Parathyroid adenoma (tissue), 2 donors: ENCODE measurements at regions not wholly inside any gene's neighbourhood (a gene's known extent, or its start where the extent isn't known, plus 50 kb on each side); places are given as distances from the start of the nearest gene placed in this dataset.

Experiments used
- H2AFZ ChIP-seq: fragments of 300-600 bp; sonication (generic); one replicate; pipeline ENCODE4 v1.7.0; 2017; ENCODE audit warnings: antibody characterized with exemption, mild to moderate bottlenecking
- H3K27ac ChIP-seq: fragments of 300-600 bp; sonication (generic); one replicate; pipeline ENCODE4 v1.7.0; 2017
- H3K27me3 ChIP-seq: fragments of 300-600 bp; sonication (generic); one replicate; pipeline ENCODE4 v1.7.0; 2017; ENCODE audit warnings: low read length; ENCODE audit not compliant: control insufficient read depth, insufficient read depth
- H3K36me3 ChIP-seq: fragments of 300-600 bp; sonication (generic); one replicate; pipeline ENCODE4 v1.7.0; 2017; ENCODE audit warnings: low read length; ENCODE audit not compliant: control insufficient read depth, insufficient read depth
- H3K4me1 ChIP-seq: fragments of 300-600 bp; sonication (generic); one replicate; pipeline ENCODE4 v1.7.0; 2017; ENCODE audit warnings: control low read depth
- H3K4me2 ChIP-seq: fragments of 300-600 bp; sonication (generic); one replicate; pipeline ENCODE4 v1.7.0; 2017; ENCODE audit warnings: low read length
- H3K4me3 ChIP-seq: fragments of 300-600 bp; sonication (generic); one replicate; pipeline ENCODE4 v1.7.0; 2017; ENCODE audit warnings: low read depth, low read length
- H3K79me2 ChIP-seq: fragments of 300-600 bp; sonication (generic); one replicate; pipeline ENCODE4 v1.7.0; 2017; ENCODE audit warnings: control low read depth
- H3K9ac ChIP-seq: fragments of 300-600 bp; sonication (generic); one replicate; pipeline ENCODE4 v1.7.0; 2017; ENCODE audit warnings: mild to moderate bottlenecking
- H3K9me3 ChIP-seq: fragments of 300-600 bp; sonication (generic); one replicate; pipeline ENCODE4 v1.7.0; 2017; ENCODE audit warnings: low read length; ENCODE audit not compliant: control insufficient read depth
- TF ChIP-seq, protein P1 (sequence below): fragments of 300-600 bp; sonication (generic); IDR thresholded peaks from one replicate; pipeline ENCODE4 v1.7.0; 2017; ENCODE audit warnings: antibody characterized with exemption, mild to moderate bottlenecking
- donor health status: primary hyperparathyroidism.

DNA sequence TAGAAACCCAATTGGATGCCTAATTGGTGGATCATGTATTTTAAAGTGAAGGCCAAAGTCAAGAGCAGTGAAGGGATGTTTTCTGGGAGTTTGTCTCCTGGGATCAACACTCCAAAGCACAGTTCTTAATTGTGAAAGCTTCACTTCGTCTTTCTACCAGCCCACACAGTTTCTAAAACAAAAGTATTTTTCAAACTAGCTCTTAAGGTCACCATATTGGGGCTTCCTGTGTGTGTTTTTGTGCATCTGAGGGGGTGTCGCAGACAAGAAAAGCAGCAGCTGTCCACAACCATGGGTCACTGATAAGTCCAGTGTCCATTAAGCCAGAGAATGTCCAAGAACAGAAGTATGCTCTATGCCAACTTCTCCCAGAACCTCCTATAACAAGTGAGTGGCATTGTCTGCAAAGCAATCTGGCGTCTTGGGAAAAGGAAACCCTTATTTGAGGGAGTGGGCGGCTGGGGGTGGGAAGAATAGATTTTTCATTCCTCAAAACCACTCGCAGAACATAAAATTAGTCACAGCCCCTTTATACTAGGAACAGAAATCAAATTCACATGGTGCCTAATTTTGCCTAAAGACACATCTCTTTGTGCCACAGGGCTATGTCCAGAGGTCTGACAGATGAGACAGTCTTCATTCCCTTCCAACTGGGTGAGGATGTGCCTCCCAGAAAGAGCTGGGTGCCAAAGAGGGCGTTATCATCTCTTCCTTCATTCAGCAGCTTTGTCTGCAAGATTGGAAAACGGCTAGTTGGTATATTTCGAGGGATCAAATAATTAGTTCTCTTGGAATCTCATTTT lies 610.4 kb downstream of the BCOR start:
- Histone ChIP-seq H3K4me3 (no peak overlapping the region), H3K9ac (no peak overlapping the region), H3K27ac (no peak overlapping the region), H2AFZ (no peak overlapping the region), H3K79me2 (no peaks in the 10 kb centered on the region), H3K27me3 (no peaks in the 10 kb centered on the region), H3K4me2 (no peak overlapping the region), H3K4me1 (no peaks in the 10 kb centered on the region), H3K36me3 (no peaks in the 10 kb centered on the region), H3K9me3 (no peaks in the 10 kb centered on the region)
- TF ChIP-seq, protein P1, sequence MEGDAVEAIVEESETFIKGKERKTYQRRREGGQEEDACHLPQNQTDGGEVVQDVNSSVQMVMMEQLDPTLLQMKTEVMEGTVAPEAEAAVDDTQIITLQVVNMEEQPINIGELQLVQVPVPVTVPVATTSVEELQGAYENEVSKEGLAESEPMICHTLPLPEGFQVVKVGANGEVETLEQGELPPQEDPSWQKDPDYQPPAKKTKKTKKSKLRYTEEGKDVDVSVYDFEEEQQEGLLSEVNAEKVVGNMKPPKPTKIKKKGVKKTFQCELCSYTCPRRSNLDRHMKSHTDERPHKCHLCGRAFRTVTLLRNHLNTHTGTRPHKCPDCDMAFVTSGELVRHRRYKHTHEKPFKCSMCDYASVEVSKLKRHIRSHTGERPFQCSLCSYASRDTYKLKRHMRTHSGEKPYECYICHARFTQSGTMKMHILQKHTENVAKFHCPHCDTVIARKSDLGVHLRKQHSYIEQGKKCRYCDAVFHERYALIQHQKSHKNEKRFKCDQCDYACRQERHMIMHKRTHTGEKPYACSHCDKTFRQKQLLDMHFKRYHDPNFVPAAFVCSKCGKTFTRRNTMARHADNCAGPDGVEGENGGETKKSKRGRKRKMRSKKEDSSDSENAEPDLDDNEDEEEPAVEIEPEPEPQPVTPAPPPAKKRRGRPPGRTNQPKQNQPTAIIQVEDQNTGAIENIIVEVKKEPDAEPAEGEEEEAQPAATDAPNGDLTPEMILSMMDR, result no peak

DNA sequence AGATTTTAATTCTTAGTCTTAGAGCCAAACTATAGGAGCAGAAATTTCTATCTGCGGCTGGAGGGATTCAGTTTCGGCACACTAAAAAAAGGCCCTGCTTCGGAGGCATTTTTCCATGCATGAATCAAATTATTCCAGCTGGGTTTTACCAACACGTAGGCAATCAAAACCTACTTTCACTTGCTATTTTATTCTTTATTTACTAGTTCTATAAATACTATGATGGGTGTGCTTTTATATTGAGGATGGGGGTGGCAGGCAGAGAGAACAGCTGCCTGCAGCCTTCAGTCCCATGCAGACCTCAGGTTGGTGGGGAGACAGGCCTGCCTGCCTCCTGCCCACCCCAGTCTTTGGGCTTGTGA lies 609.8 kb downstream of the BCOR start:
- no peaks in the 10 kb centered on the region for H3K79me2 ChIP-seq
- no peak overlapping the region for H3K4me3 ChIP-seq
- TF ChIP-seq, protein P1, result no peak
- no peaks in the 10 kb centered on the region for H3K36me3 ChIP-seq
- H3K9ac ChIP-seq, result no peak overlapping the region
- H2AFZ ChIP-seq, result no peak overlapping the region
- no peak overlapping the region for H3K4me2 ChIP-seq
- H3K4me1 ChIP-seq, result no peaks in the 10 kb centered on the region
- H3K27me3 ChIP-seq, result no peaks in the 10 kb centered on the region
- no peaks in the 10 kb centered on the region for H3K9me3 ChIP-seq
- H3K27ac ChIP-seq, result no peak overlapping the region

DNA sequence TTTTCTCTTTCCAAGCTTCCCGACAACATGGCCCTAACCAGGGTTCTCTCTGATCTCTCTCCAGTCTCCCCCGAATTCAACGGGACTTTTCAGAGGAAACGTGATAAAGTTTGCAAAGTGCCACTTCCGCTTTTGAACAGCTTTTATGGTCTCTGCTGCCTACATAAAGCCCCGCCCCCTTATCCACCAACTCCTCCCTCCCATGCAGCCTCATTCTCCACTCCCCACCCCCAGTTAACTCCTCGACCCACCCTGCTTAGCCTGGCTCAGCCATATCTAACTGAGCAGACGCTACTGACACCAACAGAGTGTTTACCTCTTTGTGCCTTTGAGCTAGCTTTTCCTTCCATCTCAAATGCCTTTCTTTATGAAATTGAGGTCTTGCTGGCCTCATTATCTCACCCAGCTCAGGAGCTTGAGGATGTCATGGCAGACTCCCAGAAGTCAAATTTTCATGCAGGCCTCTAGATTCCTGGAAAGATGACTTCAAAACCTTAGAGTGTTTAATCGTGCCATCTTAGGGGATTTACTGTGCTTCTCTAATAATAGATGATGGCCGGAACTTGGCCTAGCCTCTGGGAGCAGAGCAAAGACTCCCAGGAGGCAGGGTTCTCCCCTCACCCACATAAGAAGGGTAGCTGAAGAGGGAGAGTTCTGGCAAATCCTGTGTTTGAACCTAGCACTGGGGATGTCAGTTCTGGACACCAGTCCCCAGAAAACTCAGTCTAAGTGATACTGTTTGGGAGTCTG lies 606.0 kb downstream of the BCOR start:
- H3K27ac ChIP-seq, result no peak overlapping the region
- no peaks in the 10 kb centered on the region for H3K27me3 ChIP-seq
- no peaks in the 10 kb centered on the region for H3K36me3 ChIP-seq
- TF ChIP-seq, protein P1, result no peak
- no peak overlapping the region for H3K9ac ChIP-seq
- no peak overlapping the region for H3K4me3 ChIP-seq
- no peaks in the 10 kb centered on the region for H3K79me2 ChIP-seq
- no peaks in the 10 kb centered on the region for H3K9me3 ChIP-seq
- H3K4me2 ChIP-seq, result no peak overlapping the region
- H3K4me1 ChIP-seq, result no peaks in the 10 kb centered on the region
- no peak overlapping the region for H2AFZ ChIP-seq

DNA sequence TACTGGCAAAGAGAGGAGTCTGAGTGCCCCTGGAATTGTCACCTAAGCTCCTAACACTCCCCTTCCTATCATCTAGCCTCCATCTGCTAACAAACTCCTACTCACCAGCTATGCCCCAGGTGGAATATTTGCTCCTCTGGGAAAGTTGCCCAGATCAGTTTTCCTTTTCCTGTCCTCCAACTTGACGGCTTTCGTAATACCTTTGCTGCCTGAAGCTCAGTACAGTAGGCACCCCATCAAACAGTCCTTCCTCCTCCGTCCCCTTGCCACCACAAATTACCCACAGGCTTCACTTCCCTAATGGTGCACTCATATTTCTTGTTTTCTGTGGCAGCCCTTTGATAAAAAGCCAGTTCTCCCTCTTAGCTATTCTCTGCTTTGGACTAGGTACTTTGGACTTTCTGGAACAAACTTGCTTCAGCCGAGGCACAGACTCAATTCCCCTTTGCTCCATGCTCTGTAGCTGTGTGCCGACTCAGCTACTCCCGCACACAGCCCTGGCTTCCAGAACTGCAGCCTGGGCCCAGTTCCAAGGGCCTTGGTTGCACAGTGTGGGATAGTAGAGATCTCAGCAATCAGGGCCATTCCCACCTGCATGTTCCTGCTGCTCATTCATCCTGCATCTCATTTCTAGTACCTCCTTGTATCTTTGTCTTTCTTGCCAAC lies 605.1 kb downstream of the BCOR start:
- H3K36me3 ChIP-seq, result no peaks in the 10 kb centered on the region
- H2AFZ ChIP-seq, result no peak overlapping the region
- H3K9me3 ChIP-seq, result no peaks in the 10 kb centered on the region
- H3K4me3 ChIP-seq, result no peak overlapping the region
- no peak overlapping the region for H3K9ac ChIP-seq
- H3K79me2 ChIP-seq, result no peaks in the 10 kb centered on the region
- TF ChIP-seq, protein P1, result no peak
- no peak overlapping the region for H3K4me2 ChIP-seq
- no peak overlapping the region for H3K27ac ChIP-seq
- no peaks in the 10 kb centered on the region for H3K27me3 ChIP-seq
- H3K4me1 ChIP-seq, result no peaks in the 10 kb centered on the region
